Kidney (tissue), 13 donors: ENCODE measurements at regions not wholly inside any gene's neighbourhood (a gene's known extent, or its start where the extent isn't known, plus 50 kb on each side); places are given as distances from the start of the nearest gene placed in this dataset.

Source experiments
- DNase-seq, 5 donors: peaks; one replicate each; pipeline ENCODE4 v3.0.0-alpha.2; 2013 to 2020
- FAIRE-seq: peaks from 2 replicates; lab custom pipeline; 2012; peaks lifted over from hg19 to GRCh38; lab: Jason Lieb, UNC
- H3K27ac ChIP-seq, 2 donors: one replicate each; pipeline ENCODE4 v1.7.0; 2013; ENCODE audit warnings: low read depth in 2 of 2, low read length in 2 of 2, inconsistent platforms in 1 of 2
- H3K27me3 ChIP-seq: one replicate; pipeline ENCODE4 v1.7.1; 2013; ENCODE audit warnings: low read length, inconsistent platforms; ENCODE audit not compliant: control insufficient read depth, insufficient read depth
- H3K36me3 ChIP-seq, 3 donors: one replicate each; pipeline versions ENCODE4 v1.7.0 to v1.7.1; 2013; ENCODE audit warnings: low read length in 3 of 3, control low read depth in 1 of 3, inconsistent platforms in 1 of 3; ENCODE audit not compliant: insufficient read depth in 3 of 3, control insufficient read depth in 2 of 3
- H3K4me1 ChIP-seq, 3 donors: one replicate each; pipeline versions ENCODE4 v1.7.0 to v1.7.1; 2013; ENCODE audit warnings: low read length in 3 of 3, inconsistent platforms in 1 of 3, low read depth in 1 of 3; ENCODE audit not compliant: control insufficient read depth in 2 of 3, insufficient read depth in 2 of 3
- H3K4me3 ChIP-seq, 3 donors: one replicate each; pipeline versions ENCODE4 v1.7.0 to v1.8.1; 2013; ENCODE audit warnings: low read length in 3 of 3, control low read depth in 1 of 3, inconsistent platforms in 1 of 3
- H3K9ac ChIP-seq, 3 donors: one replicate each; pipeline versions ENCODE4 v1.7.0 to v1.7.1; 2013; ENCODE audit warnings: low read length in 3 of 3, control low read depth in 1 of 3, inconsistent platforms in 1 of 3
- H3K9me3 ChIP-seq, 3 donors: one replicate each; pipeline versions ENCODE4 v1.7.0 to v1.7.1; 2013; ENCODE audit warnings: low read length in 3 of 3, control low read depth in 1 of 3, inconsistent platforms in 1 of 3; ENCODE audit not compliant: control insufficient read depth in 2 of 3, insufficient read depth in 1 of 3
- CTCF ChIP-seq: IDR thresholded peaks from 3 replicates; pipeline ENCODE4 v1.5.1; 2012; ENCODE audit warnings: mild to moderate bottlenecking, moderate library complexity, borderline replicate concordance; ENCODE audit not compliant: insufficient read depth; ENCODE audit errors: extremely low read depth
- intact Hi-C: fragments of 100-400 bp; cut with DNase I; formaldehyde crosslinking; loops from one replicate; pipeline ENCODE4 v1.11.1; 2022
- donor health status: control.
- donor health status: control.
- donor health status: control.
- donor health status: control.
- donor health status: control.
- donor health status: DM: yes; HTN: yes; CAD: no.
- donor health status: Normal renal cell carcinoma (clear cell type).

- no peak for TF ChIP-seq CTCF
- DNase-seq (no peak), FAIRE-seq (no peak)
- Histone ChIP-seq H3K9ac (no peak overlapping the region), H3K27ac (no peak overlapping the region), H3K4me3 (no peak overlapping the region), H3K36me3 (no peaks in the 10 kb centered on the region), H3K9me3 (no peaks in the 10 kb centered on the region), H3K4me1 (no peaks in the 10 kb centered on the region), H3K27me3 (no peaks in the 10 kb centered on the region)
- intact Hi-C loops = no loop called here
Measured at GRCh38 chr16:79509211-79509631, 91.3 kb downstream of the MAF start.

GRCh38 chr16:79508294-79508693, 92.2 kb downstream of the MAF start:
- H3K9ac ChIP-seq = no peak overlapping the region

GRCh38 chr16:79505344-79505743, 95.2 kb downstream of the MAF start:
- H3K27ac ChIP-seq = no peak overlapping the region
- intact Hi-C loops = no loop called here
- H3K4me3 ChIP-seq = no peak overlapping the region
- no peaks in the 10 kb centered on the region for H3K4me1 ChIP-seq
- H3K9me3 ChIP-seq = no peaks in the 10 kb centered on the region
- no peaks in the 10 kb centered on the region for H3K27me3 ChIP-seq
- no peaks in the 10 kb centered on the region for H3K36me3 ChIP-seq
- FAIRE-seq (no peak), DNase-seq (no peak)
- no peak for TF ChIP-seq CTCF
- no peak overlapping the region for H3K9ac ChIP-seq

More at GRCh38 chr16:79508294-79508693, 92.2 kb downstream of the MAF start:
- H3K36me3 ChIP-seq = no peaks in the 10 kb centered on the region
- H3K4me3 ChIP-seq = no peak overlapping the region
- no peak overlapping the region for H3K27ac ChIP-seq
- DNase-seq (no peak), FAIRE-seq (no peak)
- no peaks in the 10 kb centered on the region for H3K27me3 ChIP-seq
- H3K4me1 ChIP-seq = no peaks in the 10 kb centered on the region
- TF ChIP-seq CTCF = no peak
- intact Hi-C loops = no loop called here
- H3K9me3 ChIP-seq = no peaks in the 10 kb centered on the region

GRCh38 chr16:79503511-79503910, 97.0 kb downstream of the MAF start:
- Histone ChIP-seq H3K36me3 (no peaks in the 10 kb centered on the region), H3K27me3 (no peaks in the 10 kb centered on the region), H3K27ac (no peak overlapping the region), H3K4me3 (no peak overlapping the region), H3K4me1 (no peaks in the 10 kb centered on the region), H3K9me3 (no peaks in the 10 kb centered on the region), H3K9ac (no peak overlapping the region)
- DNase-seq (no peak), FAIRE-seq (no peak)
- no peak for TF ChIP-seq CTCF
- intact Hi-C loops = no loop called here
